AG09309 (cell line): ENCODE measurements at regions not wholly inside any gene's neighbourhood (a gene's known extent, or its start where the extent isn't known, plus 50 kb on each side); places are given as distances from the start of the nearest gene placed in this dataset.

ENCODE experiments used
- DNase-seq: peaks from one replicate; pipeline ENCODE4 v3.0.0-alpha.2; 2010; ENCODE audit warnings: low read depth
- H3K4me3 ChIP-seq: 2 replicates; pipeline ENCODE4 v1.5.1; 2011; ENCODE audit warnings: mild to moderate bottlenecking, low read depth, low read length, moderate library complexity; ENCODE audit not compliant: control insufficient read depth
- TF ChIP-seq, protein P1 (sequence below): IDR thresholded peaks from 2 replicates; pipeline ENCODE4 v1.5.1; 2011; ENCODE audit warnings: mild to moderate bottlenecking, low read depth, low read length, inconsistent platforms; ENCODE audit not compliant: insufficient read depth, control insufficient read depth; ENCODE audit errors: missing control alignments

DNA sequence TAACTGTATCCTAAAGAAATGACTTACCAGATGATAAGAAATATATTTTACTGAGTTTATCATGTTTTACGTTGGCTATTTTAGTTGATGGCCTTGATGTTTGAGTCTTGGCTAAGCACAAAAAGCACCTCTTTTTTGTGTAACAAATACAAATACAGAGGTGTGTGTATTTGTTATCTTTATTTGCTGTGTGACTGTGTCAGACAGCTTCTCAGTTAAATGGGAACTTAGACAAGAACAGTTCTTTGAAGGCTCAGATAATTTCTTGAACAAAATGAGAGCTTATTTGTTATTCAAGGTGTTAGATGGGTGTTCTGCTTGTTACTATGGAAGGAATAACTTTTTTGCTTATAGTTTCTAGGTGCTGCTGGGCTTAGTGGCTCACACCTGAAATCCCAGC is 95.4 kb downstream of the RPS12 start:
- H3K4me3 ChIP-seq = no peak overlapping the region
- DNase-seq = no peak
- TF ChIP-seq, protein P1, sequence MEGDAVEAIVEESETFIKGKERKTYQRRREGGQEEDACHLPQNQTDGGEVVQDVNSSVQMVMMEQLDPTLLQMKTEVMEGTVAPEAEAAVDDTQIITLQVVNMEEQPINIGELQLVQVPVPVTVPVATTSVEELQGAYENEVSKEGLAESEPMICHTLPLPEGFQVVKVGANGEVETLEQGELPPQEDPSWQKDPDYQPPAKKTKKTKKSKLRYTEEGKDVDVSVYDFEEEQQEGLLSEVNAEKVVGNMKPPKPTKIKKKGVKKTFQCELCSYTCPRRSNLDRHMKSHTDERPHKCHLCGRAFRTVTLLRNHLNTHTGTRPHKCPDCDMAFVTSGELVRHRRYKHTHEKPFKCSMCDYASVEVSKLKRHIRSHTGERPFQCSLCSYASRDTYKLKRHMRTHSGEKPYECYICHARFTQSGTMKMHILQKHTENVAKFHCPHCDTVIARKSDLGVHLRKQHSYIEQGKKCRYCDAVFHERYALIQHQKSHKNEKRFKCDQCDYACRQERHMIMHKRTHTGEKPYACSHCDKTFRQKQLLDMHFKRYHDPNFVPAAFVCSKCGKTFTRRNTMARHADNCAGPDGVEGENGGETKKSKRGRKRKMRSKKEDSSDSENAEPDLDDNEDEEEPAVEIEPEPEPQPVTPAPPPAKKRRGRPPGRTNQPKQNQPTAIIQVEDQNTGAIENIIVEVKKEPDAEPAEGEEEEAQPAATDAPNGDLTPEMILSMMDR = no peak

DNA sequence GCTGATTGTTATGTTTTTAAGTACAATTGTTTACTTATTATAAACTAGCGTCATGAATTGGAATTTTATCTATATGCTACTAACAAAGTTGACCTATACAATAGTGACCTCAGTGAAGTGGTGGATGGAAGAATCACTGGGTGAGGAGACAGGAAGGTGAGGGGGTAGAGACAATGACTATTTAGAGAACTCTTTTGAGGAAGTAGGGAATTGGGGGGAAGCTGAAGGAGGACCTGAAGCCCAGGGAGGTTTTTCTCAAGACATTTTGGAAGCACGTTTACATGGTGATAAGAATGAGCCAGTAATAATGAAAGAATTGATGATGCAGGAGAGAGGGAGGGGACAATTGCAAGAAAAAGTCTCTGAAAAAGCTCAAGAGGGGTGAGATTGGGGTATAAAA is 96.4 kb downstream of the RPS12 start:
- no peak overlapping the region for H3K4me3 ChIP-seq
- no peak for DNase-seq
- TF ChIP-seq, protein P1 = no peak

DNA sequence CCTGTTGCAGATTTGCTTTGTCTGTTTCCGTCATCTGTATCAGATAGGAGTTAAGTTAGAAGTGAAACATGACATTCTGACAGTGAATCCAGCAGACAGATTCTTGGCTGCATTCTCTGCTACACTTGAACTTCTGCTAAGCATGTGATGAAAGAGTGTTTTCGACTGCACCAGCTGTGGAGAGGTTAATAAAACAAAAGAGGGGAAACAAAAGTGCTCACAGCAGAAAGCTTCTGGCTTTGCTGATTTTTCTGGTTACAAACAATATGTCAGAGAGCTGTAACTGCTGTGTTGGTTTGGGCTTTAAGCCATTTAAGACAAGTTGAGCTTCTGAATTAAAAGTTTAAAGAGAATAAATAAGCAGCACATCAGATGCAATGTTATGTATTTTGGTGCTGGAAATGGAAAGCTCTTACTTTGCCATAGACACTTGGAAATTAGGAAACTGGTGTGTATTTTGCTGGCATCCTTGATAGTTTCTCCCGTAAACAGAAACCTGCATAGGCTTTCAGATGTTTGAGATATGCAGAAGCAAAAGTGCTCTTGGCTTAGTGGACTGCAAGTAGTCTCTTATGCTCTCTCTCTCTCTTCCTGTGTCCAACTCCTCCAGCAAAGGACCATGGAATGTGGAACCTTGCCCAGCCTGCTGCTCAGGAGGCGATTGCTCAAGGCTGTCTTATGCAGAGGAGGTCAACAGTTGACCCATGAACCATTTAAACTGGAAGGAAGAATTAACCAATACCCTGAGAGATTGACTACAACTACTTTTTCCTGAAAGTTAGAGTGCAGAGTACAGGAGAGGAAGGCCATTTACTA is 104.9 kb downstream of the RPS12 start:
- peak; percentile 31 for DNase-seq
- TF ChIP-seq, protein P1 = no peak
- H3K4me3 ChIP-seq = no peak overlapping the region

DNA sequence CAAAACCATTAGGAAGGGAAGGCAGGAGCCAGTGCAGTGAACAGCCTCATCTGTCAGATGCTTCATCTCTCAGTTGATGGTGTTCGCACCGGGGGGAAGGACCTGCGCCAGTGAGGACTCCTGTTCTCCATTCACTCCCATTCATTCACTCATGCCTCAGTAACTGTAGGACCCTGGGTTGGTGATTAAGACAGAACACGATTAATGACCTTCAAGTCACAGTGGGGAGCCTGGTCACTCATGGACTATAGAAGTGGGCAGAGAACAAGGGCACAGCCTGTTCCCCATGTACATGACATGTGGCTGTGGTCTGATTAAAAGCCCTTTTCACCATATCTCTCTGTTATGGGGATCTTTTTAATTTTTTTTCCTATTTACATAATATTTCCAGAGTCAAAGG is 113.3 kb downstream of the RPS12 start:
- DNase-seq = no peak
- TF ChIP-seq, protein P1 = no peak
- H3K4me3 ChIP-seq = no peak overlapping the region

DNA sequence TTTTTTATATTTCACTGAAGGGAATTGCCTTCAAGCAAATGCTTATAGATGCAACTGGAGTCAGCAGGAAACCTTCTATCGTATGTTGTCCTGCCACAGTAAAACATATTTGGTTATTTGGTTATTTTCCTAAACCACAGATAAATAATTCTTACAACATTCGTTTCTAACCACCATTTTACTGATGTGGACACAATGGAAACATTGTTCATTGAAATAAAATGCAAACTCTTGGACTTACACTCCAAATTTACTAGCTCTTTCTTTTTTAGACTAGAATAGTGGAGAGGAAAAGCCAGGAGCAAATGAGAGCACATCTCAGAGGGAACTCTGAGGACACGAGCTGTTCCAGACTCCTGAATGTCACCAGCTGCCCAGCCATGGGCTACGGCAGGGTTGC is 114.8 kb downstream of the RPS12 start:
- H3K4me3 ChIP-seq = no peak overlapping the region
- DNase-seq = no peak
- TF ChIP-seq, protein P1 = no peak

DNA sequence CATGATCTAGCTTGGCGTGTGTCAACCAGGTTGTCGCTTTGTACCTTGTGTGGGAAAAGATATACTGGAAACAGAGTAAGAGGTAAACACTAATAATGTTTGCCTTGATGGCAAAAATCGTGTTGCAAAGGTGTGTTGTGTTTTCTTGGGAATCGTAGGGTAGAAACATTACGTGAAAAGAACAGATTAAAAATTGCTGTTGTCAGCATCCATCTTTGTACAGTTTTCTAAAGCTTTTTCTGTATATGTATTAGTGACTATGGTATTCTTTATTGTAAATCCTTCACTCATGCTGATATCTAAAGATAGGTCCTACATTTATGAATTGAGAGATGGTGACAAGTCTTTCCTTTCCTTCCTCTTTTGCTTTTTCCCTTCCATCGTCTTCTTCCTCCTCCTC is 116.9 kb downstream of the RPS12 start:
- H3K4me3 ChIP-seq = no peak overlapping the region
- DNase-seq = no peak
- TF ChIP-seq, protein P1 = no peak
